ENCODE measurements at regions not wholly inside any gene's neighbourhood (a gene's known extent, or its start where the extent isn't known, plus 50 kb on each side); places are given as distances from the start of the nearest gene placed in this dataset.

DNA sequence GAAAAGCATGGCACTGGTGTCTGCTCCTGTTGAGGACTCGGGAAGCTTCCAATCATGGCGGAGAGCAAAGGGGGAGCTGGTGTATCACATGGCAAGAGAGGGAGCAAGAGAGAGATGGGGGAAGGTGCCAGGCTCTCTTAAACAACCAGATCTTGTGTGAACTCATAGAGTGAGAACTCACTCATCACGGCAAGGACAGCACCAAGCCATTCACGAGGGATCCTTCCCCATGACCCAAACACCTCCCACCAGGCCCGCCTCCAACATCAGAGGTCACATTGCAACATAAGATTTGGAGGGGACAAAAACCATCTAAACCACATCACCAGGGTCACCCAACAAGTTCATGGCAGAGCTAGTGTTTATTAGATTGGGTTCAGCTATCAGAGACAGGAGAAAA is 218.7 kb upstream of the BCOR start:
- TF ChIP-seq, protein P1, sequence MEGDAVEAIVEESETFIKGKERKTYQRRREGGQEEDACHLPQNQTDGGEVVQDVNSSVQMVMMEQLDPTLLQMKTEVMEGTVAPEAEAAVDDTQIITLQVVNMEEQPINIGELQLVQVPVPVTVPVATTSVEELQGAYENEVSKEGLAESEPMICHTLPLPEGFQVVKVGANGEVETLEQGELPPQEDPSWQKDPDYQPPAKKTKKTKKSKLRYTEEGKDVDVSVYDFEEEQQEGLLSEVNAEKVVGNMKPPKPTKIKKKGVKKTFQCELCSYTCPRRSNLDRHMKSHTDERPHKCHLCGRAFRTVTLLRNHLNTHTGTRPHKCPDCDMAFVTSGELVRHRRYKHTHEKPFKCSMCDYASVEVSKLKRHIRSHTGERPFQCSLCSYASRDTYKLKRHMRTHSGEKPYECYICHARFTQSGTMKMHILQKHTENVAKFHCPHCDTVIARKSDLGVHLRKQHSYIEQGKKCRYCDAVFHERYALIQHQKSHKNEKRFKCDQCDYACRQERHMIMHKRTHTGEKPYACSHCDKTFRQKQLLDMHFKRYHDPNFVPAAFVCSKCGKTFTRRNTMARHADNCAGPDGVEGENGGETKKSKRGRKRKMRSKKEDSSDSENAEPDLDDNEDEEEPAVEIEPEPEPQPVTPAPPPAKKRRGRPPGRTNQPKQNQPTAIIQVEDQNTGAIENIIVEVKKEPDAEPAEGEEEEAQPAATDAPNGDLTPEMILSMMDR (IDR thresholded peaks at IDR 0.05; ENCODE audit: insufficient read depth, low read depth, low read length), result no peak
- ChIA-PET CTCF (no interaction called here), POLR2A (no interaction called here)
- H3K27me3 ChIP-seq (ENCODE audit: control insufficient read depth, insufficient read depth, low read length), result no peaks in the 10 kb centered on the region
- H3K4me3 ChIP-seq (ENCODE audit: low read depth, low read length), result no peak overlapping the region
- no peaks in the 10 kb centered on the region for H3K36me3 ChIP-seq (ENCODE audit: control insufficient read depth, insufficient read depth, low read length)
- no peak for DNase-seq (ENCODE audit: low read depth)

DNA sequence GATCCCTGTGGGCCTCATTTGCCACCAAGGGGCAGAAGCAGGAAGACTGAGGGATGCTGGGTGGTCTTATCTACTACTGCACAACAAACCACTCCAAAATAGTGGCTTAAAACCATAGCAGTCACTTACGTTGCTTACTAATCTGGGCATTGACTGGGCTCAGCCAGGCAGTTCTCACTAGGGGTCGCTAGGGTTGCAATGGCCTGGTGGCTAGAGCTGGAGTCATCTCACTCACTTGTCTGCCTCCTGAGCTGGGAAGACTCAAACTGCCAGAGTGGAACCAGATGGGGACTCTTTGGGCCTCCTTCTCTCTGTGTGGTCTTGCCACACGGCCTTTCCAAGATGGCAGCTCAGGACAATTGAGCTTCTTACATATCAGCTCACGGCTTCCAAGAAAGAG is 216.3 kb upstream of the BCOR start:
- TF ChIP-seq, protein P1 (IDR thresholded peaks at IDR 0.05; ENCODE audit: insufficient read depth, low read depth, low read length), result no peak
- DNase-seq (ENCODE audit: low read depth), result no peak
- Histone ChIP-seq H3K27me3 (ENCODE audit: control insufficient read depth, insufficient read depth, low read length) (no peaks in the 10 kb centered on the region), H3K36me3 (ENCODE audit: control insufficient read depth, insufficient read depth, low read length) (no peaks in the 10 kb centered on the region), H3K4me3 (ENCODE audit: low read depth, low read length) (no peak overlapping the region)
- ChIA-PET CTCF (interaction anchor here (1.2 kb wide), 1 partner anchor 15 kb away, joined by 3 read pairs; no protein-coding TSS in a partner anchor), POLR2A (no interaction called here)

- ChIA-PET POLR2A (no interaction called here), CTCF (interaction anchor here (1.2 kb wide), 1 partner anchor 14 kb away, joined by 3 read pairs; no protein-coding TSS in a partner anchor)
- no peak for DNase-seq (ENCODE audit: low read depth)
- Histone ChIP-seq H3K36me3 (ENCODE audit: control insufficient read depth, insufficient read depth, low read length) (no peaks in the 10 kb centered on the region), H3K4me3 (ENCODE audit: low read depth, low read length) (no peak overlapping the region), H3K27me3 (ENCODE audit: control insufficient read depth, insufficient read depth, low read length) (peaks cover 2% of the 10 kb centered on the region; the same call in 1 of the 2 replicates)
- TF ChIP-seq, protein P1 (IDR thresholded peaks at IDR 0.05; ENCODE audit: insufficient read depth, low read depth, low read length), result no peak
Measured at GRCh38 chrX:40313269-40313668, 215.5 kb upstream of the BCOR start.

DNA sequence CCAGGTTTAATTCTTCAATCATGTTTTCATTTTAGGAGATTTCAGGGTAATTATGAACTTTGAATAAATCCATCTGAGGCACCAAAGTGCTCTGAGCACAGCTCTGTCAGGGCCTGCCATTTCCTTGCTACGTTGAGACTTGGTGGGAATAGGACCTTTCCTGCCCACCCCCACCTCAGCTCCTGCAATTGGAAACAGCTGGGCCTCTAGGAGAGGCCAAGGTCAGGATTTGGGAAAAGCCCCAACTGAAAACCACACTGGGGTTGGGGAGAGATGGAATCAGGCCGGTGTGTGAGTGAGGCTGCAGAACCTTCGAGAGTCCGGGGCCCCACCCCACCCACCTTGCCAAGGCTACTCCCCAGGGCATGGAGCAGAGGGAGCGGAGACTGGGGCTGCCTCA is 212.7 kb upstream of the BCOR start:
- DNase-seq (ENCODE audit: low read depth), result no peak
- CTCF ChIA-PET, result no interaction called here
- TF ChIP-seq, protein P1 (IDR thresholded peaks at IDR 0.05; ENCODE audit: insufficient read depth, low read depth, low read length), result no peak
- POLR2A ChIA-PET, result no interaction called here
- Histone ChIP-seq H3K36me3 (ENCODE audit: control insufficient read depth, insufficient read depth, low read length) (no peaks in the 10 kb centered on the region), H3K27me3 (ENCODE audit: control insufficient read depth, insufficient read depth, low read length) (peaks cover 2% of the 10 kb centered on the region; the same call in 1 of the 2 replicates), H3K4me3 (ENCODE audit: low read depth, low read length) (no peak overlapping the region)

DNA sequence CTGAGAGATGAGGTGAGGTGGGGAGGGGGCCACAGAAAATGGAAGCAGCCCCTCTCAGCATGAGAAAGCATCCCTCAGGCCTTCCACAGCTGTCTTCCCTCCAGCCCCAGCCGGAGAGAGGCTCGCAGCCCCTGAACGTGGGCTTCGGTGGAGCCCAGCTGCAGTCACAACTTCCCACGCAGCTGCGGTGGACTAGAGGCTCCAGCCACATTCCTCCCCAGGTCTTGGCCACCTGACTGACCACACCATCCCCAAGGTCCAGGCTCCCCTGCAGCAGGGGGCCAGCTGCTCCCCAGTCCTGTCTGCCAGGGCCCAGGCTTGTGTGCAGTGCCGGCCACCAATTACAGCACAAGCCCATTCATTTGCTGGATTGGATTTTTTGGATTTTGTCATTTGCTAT is 212.3 kb upstream of the BCOR start:
- DNase-seq (ENCODE audit: low read depth), result no peak
- ChIA-PET POLR2A (no interaction called here), CTCF (no interaction called here)
- H3K36me3 ChIP-seq (ENCODE audit: control insufficient read depth, insufficient read depth, low read length), result no peaks in the 10 kb centered on the region
- TF ChIP-seq, protein P1 (IDR thresholded peaks at IDR 0.05; ENCODE audit: insufficient read depth, low read depth, low read length), result no peak
- H3K4me3 ChIP-seq (ENCODE audit: low read depth, low read length), result no peak overlapping the region
- peaks cover 2% of the 10 kb centered on the region; the same call in 1 of the 2 replicates for H3K27me3 ChIP-seq (ENCODE audit: control insufficient read depth, insufficient read depth, low read length)

Measured in BJ (cell line).